ENCODE measurements at regions not wholly inside any gene's neighbourhood (a gene's known extent, or its start where the extent isn't known, plus 50 kb on each side); places are given as distances from the start of the nearest gene placed in this dataset.

- Histone ChIP-seq H3K4me3 (replicated peaks in 1 of 2; ENCODE audit: low read depth in 1 of 2, low read length in 2 of 2) (no peak overlapping the region), H3K27me3 (ENCODE audit: insufficient read depth, low read length) (no peaks in the 10 kb centered on the region), H3K79me2 (ENCODE audit: insufficient read depth, low read length) (no peaks in the 10 kb centered on the region), H3K9me3 (ENCODE audit: control insufficient read depth in 1 of 2, insufficient read depth in 1 of 2, low read depth in 1 of 2, low read length in 2 of 2) (no peaks in the 10 kb centered on the region), H3K4me1 (ENCODE audit: control insufficient read depth in 1 of 2, insufficient read depth in 2 of 2, low read length in 2 of 2) (0 out of 4 replicates have a peak, but pooled peaks cover 0 to 3% of the 10 kb centered on the region in 2 experiments), H3K36me3 (ENCODE audit: control insufficient read depth in 1 of 2, insufficient read depth in 2 of 2, low read length in 2 of 2) (no peaks in the 10 kb centered on the region), H3K4me2 (ENCODE audit: low read length) (no peak overlapping the region), H2AFZ (ENCODE audit: low read depth, low read length, poor library complexity, severe bottlenecking) (no peak overlapping the region), H4K20me1 (ENCODE audit: insufficient read depth) (no peaks in the 10 kb centered on the region), H3K9ac (ENCODE audit: low read length) (no peak overlapping the region), H3K9me2 (ENCODE audit: insufficient read depth) (no peaks in the 10 kb centered on the region), H3K27ac (ENCODE audit: low read depth, low read length) (no peak overlapping the region)
- BruUV-seq (replicated peaks) = no TSS peak
- CTCF ChIA-PET = no interaction called here
- intact Hi-C loops (cut with micrococcal nuclease) = no loop called here
- no peak for DNase-seq (ENCODE audit: low read depth, low spot score)
- RAD21 ChIA-PET (ENCODE audit: low non-redundant PET in 1 of 2, low total read pairs in 2 of 2, uncharacterized antibody in 2 of 2, unreplicated experiment in 2 of 2) = no interaction called here
- ATAC-seq = no peak
- TF ChIP-seq, protein P1, sequence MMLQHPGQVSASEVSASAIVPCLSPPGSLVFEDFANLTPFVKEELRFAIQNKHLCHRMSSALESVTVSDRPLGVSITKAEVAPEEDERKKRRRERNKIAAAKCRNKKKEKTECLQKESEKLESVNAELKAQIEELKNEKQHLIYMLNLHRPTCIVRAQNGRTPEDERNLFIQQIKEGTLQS (IDR thresholded peaks at IDR 0.05) = no peak
- TF ChIP-seq FOSL1 (IDR thresholded peaks at IDR 0.05; ENCODE audit: low read depth) (no peak), RAD21 (IDR thresholded peaks at IDR 0.05; ENCODE audit: low read depth) (no peak), SP1 (IDR thresholded peaks at IDR 0.05; ENCODE audit: low read depth) (no peak)
- POLR2A ChIA-PET = no interaction called here
Measured at GRCh38 chr18:1050012-1050657, 145.5 kb downstream of the ADCYAP1 start.

DNA sequence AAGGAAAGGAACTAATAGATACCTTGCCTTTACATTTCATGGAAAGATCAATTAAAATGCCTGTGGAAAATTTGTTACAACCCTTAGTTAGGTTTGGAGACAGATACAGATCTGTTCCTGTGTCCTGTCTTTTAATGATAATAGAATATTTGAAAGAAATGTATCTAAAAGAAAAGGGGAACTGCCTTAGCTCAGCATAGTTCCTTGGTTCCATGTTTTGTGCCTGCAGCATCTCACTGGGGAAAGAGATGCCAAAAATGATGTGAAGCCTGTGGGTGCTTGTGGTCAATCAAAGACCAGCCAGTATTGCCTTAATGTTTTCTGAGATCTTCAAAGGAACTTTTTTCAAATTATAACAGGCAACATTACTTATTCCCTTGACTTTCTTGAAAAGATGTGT lies 147.6 kb downstream of the ADCYAP1 start:
- ChIA-PET POLR2A (no interaction called here), RAD21 (ENCODE audit: low non-redundant PET in 1 of 2, low total read pairs in 2 of 2, uncharacterized antibody in 2 of 2, unreplicated experiment in 2 of 2) (no interaction called here), CTCF (no interaction called here)
- Histone ChIP-seq H3K4me2 (ENCODE audit: low read length) (no peak overlapping the region), H3K9me2 (ENCODE audit: insufficient read depth) (no peaks in the 10 kb centered on the region), H4K20me1 (ENCODE audit: insufficient read depth) (no peaks in the 10 kb centered on the region), H3K9me3 (ENCODE audit: control insufficient read depth in 1 of 2, insufficient read depth in 1 of 2, low read depth in 1 of 2, low read length in 2 of 2) (no peaks in the 10 kb centered on the region), H3K27me3 (ENCODE audit: insufficient read depth, low read length) (no peaks in the 10 kb centered on the region), H3K4me1 (ENCODE audit: control insufficient read depth in 1 of 2, insufficient read depth in 2 of 2, low read length in 2 of 2) (0 out of 4 replicates have a peak, but pooled peaks cover 0 to 3% of the 10 kb centered on the region in 2 experiments), H2AFZ (ENCODE audit: low read depth, low read length, poor library complexity, severe bottlenecking) (no peak overlapping the region), H3K36me3 (ENCODE audit: control insufficient read depth in 1 of 2, insufficient read depth in 2 of 2, low read length in 2 of 2) (no peaks in the 10 kb centered on the region), H3K9ac (ENCODE audit: low read length) (no peak overlapping the region), H3K79me2 (ENCODE audit: insufficient read depth, low read length) (no peaks in the 10 kb centered on the region), H3K4me3 (replicated peaks in 1 of 2; ENCODE audit: low read depth in 1 of 2, low read length in 2 of 2) (no peak overlapping the region), H3K27ac (ENCODE audit: low read depth, low read length) (no peak overlapping the region)
- ATAC-seq = no peak
- TF ChIP-seq CTCF (IDR thresholded peaks at IDR 0.05 in 2 of 3, conservative IDR thresholded peaks at IDR 0.05 in 1 of 3; ENCODE audit: borderline replicate concordance in 1 of 3, insufficient read depth in 1 of 3, low read depth in 2 of 3, low read length in 2 of 3) = no peak
- TF ChIP-seq REST (IDR thresholded peaks at IDR 0.05; ENCODE audit: low read depth) = no peak
- intact Hi-C loops (cut with micrococcal nuclease) = no loop called here
- BruUV-seq (replicated peaks) = no TSS peak
- no peak for DNase-seq (ENCODE audit: low read depth, low spot score)
